ENCODE measurements at regions not wholly inside any gene's neighbourhood (a gene's known extent, or its start where the extent isn't known, plus 50 kb on each side); places are given as distances from the start of the nearest gene placed in this dataset.

- no peak for TF ChIP-seq POLR2A (IDR thresholded peaks at IDR 0.05; ENCODE audit: low read depth, low read length)
- no peak for TF ChIP-seq POLR2AphosphoS5 (IDR thresholded peaks at IDR 0.05; ENCODE audit: low read depth, low read length)
Observed at GRCh38 chr4:120591038-120591437, 331.5 kb downstream of the PRDM5 start.

Measured in GM12892 (cell line).